ENCODE measurements at regions not wholly inside any gene's neighbourhood (a gene's known extent, or its start where the extent isn't known, plus 50 kb on each side); places are given as distances from the start of the nearest gene placed in this dataset.

DNA sequence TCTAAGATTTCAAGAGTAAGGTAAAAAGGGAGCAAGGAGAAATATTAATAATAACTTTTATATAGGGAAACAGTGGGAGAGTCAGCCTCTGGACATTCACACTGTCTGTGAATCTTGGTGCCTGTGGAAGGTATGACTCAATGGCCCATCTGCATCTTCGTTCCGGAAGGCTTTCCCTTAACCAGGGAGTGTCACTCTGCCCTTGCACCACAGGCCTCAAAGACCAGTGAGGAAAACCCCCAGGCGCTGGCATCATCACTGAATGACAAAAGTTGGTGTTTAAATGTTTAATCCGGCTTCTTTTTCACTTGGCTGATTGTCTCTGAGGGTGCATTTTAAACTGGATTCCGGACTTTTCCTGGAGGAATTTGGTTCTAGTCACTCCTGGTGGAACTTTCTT is 522.4 kb upstream of the TLE4 start:
- no peak for TF ChIP-seq EZH2phosphoT487 (IDR thresholded peaks at IDR 0.05)
- TF ChIP-seq, protein P1, sequence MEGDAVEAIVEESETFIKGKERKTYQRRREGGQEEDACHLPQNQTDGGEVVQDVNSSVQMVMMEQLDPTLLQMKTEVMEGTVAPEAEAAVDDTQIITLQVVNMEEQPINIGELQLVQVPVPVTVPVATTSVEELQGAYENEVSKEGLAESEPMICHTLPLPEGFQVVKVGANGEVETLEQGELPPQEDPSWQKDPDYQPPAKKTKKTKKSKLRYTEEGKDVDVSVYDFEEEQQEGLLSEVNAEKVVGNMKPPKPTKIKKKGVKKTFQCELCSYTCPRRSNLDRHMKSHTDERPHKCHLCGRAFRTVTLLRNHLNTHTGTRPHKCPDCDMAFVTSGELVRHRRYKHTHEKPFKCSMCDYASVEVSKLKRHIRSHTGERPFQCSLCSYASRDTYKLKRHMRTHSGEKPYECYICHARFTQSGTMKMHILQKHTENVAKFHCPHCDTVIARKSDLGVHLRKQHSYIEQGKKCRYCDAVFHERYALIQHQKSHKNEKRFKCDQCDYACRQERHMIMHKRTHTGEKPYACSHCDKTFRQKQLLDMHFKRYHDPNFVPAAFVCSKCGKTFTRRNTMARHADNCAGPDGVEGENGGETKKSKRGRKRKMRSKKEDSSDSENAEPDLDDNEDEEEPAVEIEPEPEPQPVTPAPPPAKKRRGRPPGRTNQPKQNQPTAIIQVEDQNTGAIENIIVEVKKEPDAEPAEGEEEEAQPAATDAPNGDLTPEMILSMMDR (IDR thresholded peaks at IDR 0.05), result no peak
